Fibroblast of upper back skin (primary cell): ENCODE measurements at regions not wholly inside any gene's neighbourhood (a gene's known extent, or its start where the extent isn't known, plus 50 kb on each side); places are given as distances from the start of the nearest gene placed in this dataset.
"Not testable (repeated sequence)": the region's sequence is repeated elsewhere in the genome, so short reads cannot be mapped to it uniquely, and the experiment has no call there.

ENCODE experiments used
- DNase-seq: peaks from one replicate; pipeline ENCODE4 v3.0.0-alpha.2; 2013

DNA sequence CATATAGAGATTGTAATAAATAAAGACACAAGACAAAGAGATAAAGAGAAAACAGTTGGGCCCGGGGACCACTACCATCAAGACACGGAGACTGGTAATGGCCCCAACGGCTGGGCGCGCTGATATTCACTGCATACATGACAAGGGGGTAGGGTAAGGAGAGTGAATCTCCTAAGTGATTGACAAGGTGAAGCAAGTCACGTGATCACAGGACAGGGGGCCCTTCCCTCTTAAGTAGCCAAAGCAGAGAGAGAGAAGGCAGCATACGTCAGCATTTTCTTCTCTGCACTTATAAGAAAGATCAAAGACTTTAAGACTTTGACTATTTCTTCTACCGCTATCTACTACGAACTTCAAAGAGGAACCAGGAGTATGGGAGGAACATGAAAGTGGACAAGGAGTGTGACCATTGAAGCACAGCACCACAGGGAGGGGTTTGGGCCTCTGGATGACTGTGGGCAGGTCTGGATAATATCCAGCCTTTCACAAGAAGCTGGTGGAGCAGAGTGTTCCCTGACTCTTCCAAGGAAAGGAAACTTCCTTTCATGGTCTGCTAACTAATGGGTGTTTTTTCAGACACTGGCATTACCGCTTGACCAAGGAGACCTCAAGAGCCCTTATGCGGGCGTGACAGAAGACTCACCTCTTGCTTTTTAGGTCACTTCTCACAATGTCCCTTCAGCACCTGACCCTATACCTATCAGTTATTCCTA, 75.6 kb downstream of the MRPL39 start:
- not testable (repeated sequence) for DNase-seq

DNA sequence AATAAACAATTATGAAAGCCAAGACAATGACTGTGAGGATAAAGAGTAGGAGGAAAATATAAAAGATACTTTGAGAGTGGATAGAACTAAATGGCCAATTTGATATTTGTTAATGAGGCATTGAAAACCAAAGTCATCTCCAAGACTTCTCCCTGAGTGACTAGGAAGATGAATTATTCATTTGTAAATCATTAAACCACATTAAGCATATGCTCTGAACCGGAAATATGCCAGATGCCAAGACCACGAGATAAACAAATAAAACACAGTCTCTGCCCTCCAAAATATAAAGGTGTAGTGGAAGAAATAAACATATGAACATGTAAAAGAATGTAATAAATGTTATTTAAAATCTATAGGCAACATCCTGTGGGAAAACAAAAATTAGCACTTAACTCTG, 78.8 kb downstream of the MRPL39 start:
- DNase-seq, result no peak

DNA sequence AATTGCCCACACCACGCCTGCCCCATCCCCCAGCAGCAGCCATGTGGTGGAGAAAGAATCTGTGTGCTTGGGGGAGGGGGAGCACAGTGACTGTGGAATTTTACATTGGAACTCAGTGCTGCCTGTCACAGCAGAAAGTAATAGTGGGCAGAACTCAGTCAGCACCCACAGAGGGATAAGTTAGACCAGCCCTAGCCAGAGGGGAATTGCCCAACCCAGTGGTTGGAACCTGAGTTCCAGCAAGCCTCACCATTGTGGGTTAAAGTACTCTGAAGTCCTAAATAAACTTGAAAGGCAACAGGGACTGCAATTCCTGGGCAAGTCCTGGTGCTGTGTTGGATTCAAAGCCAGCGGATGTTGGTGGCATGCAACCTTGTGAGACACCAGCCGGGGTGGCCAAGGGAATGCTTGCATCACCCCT, 88.8 kb downstream of the MRPL39 start:
- DNase-seq, result peak; percentile 68

DNA sequence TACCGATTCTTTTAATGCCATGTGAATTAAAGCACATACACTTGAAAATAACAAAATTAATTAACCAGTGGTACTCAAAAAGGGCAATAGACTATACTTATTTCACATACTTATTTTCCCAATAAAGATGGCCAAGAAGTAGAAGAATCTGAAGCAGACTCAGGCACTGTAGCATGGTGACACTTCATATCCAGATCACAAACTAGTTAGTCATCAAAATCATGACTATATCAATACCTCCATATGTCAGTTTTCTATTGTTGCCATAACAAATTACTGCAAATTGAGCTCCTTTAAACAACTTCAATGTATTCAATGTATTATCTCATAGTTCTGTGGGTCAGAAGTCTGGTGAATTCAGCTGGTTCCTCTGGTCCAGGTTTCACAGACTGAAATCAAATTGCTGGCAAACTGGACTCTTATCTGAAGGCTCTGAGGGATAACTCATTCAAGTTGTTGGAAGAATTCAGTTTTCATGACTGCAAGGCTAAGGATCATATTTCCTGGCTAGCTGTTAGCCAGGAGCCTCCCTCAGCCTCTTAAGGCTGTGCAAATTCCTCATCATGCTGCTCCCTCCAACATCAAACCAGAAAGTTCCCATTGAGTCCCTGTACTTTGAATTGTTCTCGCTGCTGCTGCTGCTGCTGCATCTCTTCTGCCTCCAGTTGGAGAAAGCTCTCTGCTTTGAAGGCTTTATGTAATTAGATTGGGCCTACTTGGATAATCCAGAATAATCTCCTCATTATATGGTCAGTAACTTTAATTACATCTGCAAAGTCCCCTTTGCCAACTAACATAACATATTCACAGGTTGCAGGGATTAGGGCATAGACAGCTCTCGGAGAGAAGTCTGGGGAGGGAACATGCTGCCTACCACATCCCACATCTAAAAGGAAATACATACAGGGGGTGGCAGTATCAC, 91.5 kb downstream of the MRPL39 start:
- peak; percentile 66 for DNase-seq

DNA sequence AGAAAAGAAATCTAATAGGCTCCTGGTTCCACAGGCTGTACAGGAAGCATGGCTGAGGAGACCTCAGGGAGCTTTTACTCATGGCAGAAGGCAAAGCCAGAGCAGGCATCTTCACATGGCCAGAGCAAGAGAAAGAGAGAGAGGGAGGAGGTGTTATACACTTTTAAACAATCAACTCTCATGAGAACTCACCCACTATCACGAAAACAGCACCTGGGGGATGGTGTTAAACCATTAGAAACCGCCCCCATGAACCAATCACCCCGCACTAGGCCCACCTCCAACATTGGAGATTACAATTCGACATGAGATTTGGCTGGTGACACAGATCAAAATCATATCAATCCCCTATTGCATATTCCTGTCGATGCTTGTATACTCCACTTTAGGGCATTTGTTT, 93.5 kb downstream of the MRPL39 start:
- no peak for DNase-seq

DNA sequence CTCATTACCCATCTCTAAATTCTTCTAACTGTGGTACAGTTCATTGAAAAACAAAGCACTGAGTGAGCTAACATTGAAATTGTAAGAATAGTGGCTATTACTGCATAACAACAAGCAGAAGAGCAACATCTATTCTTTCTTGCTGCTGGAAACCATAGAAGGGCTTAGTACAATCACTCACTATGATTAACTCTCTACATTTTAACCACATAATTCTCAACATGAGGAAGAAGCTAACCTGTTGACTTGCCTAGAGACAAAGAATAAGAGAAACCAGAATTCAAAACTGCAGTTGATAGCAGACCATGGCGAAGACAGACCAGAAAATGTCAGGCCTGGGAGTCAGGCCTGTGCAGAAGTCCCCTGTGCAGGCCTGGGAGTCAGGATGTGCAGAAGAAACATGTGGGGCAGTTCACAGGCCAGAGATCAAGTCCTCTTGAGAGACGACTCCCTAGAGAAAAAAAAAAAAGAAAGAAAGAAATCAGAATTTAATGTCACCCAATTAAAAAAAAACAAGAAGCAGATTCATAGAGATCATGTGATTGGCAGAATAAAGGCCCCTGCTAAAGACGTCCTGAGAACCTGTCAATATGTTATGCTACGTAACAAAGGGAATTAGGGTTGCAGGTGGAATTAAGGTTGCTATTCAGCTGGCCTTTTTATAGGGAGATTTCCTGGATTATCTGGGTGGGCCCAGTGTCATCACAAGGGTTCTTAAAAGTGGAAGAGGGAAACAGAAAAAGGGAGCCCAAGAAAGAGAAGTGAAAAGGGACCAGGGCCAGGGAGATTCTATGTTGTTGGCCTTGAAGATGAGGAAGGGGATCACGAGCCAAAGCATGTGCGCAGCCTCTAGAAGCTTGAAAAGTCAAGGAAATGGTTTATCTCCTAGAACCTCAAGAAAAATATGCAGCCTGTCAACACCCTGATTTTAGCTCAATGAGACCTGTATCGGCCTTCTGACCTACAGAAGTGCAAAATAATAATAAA, 94.9 kb downstream of the MRPL39 start:
- no peak for DNase-seq

DNA sequence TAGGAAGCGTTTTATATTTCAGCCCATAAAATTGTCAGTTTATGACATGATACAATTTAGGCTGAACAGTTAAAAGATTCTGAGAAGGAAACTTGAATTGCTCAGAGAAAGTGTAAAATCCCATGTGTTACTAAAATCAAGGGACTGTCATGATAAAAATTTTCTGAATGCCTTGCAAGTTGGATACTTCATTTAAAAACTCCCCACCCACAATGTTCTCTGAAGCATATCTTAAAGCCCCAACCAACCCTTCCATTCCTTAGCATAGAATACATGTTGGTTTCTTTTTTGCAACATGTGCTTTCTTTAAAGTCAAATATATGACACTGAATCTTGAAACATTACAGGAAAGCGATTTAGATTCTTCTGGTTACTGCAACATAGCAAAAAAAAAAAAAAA, 97.4 kb downstream of the MRPL39 start:
- DNase-seq, result no peak

DNA sequence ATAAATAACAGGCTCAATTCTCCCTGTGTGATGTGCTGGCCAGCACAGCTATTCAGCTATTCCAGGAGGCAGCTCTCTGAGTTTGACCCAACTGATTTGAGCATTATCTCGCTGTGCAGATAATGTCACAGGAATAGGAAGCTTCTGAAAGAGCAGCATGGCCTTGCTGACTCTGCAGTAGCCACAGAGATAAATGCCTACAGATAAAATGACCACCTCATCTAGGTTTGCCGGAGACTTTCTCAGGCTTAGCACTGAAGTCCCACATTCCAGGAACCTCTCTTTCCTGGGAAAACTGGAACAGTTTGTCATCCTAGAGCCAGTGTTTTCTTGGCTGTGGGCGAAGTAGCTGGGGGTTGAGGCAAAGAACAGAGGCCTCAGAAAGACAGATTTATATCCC, 98.9 kb downstream of the MRPL39 start:
- no peak for DNase-seq

DNA sequence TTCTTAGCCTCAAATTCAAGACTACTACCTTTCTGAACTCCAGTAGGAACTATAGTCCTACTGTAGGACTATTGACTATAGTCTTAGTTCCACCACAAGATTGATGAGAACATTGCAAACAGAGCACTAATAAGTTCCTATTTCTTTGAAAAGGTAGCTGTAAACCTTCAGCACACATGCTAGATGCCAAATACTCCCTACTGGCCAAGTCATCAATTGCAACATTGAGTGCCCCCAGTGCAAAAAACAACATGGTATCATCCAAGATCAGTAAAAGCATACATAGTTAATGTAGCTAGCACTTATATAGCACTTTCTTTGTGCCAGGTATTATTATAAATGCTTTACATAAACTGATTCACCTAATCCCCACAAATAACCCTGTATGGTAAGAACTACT, 99.8 kb downstream of the MRPL39 start:
- DNase-seq, result no peak

DNA sequence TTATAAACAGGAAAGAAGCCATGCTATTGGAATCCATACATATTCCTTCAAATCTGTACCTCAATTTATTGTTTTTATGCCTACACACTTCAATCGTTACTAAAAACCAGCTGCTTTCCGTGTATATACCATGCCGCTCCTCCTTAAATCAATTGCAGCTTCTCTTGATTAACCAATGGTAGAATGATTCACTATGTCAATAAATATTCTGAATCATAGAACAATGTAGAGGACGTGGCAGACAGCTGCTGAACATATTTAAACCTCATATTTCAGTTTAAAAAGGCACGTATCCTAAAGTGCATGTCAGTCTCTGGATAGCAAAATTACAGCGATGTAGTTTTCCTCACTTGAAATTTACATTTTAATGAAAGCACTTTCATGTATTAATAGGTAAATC, 100.4 kb downstream of the MRPL39 start:
- peak; percentile 88 for DNase-seq

DNA sequence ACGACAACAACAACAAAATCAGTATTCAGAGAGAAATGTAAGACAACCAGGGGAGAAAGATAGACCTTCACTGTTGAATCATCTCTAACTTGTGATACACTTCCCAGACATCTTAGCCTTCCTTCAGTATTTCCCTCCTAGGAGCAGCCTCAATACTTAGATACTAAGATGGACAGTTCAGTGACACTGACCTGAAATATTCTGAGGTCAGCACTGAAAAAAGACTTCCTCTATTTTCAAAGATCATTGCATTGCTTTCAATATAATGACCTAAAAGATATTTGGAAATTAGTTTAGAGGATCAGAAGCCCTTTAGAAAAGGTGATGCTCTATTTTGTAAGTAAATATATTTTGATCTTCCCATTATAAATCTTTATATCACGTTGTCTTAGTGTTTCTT, 101.0 kb downstream of the MRPL39 start:
- DNase-seq, result no peak

DNA sequence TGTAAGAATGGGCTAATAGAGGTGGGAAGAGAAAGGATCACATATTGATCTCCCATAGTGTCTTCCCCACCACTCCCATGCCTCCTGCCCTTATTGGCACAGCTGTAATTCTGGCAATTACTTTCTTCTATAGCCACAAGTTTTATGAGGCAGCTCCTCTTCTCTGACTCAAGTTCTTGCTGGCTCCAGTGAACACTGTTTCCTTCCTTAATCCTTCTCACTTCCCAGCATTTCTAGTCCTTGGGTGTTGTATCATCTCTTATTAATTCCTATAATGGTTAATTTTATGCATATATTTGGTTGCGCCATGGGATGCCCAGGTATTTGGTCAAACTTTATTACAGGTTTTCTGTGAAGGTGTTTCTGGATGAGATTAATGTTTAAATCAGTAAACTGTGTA, 103.3 kb downstream of the MRPL39 start:
- DNase-seq, result no peak

DNA sequence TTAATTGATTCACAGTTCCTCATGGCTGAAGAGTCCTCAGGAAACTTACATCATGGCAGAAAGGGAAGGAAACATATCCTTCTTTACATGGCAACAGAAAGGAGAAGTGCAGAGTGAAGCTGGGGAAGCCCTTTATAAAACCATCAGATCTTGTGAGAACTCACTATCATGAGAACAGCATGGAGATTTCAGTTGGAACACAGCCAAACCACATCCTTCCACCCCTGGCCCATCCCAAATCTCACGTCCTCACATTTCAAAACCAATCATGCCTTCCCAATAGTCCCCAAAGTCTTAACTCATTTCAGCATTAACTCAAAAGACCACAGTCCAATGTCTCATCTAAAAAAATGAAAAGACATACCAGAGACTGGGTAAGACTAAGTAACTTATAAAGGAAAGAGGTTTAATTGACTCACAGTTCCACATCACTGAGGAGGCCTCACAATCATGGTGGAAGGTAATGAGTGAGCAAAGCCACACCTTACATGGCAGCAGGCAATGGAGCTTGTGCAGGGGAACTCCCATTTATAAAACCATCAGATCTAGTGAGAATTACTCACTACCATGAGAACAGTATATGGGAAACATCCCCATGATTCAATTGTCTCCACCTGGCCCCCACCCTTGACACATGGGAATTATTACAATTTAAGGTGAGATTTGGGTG, 105.2 kb downstream of the MRPL39 start:
- peak; percentile 38 for DNase-seq

DNA sequence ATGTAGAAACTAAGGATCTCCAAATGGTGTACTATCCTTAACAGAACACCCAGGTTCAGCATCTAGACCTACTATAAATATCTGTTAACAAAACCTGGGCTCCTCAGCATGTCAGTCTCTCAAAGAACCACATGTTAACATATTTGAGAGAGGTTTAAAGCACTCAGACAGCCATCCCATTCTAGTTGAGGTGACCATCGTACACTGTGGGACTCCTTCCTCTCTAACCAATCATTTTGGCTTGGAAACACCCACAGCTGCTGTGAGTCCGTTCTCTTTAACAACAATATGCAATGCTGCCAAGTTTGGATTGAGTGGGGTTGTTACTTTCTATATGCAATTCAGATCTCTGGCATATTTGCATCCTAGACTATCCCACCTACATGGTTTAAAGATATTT, 105.8 kb downstream of the MRPL39 start:
- peak; percentile 23 for DNase-seq

DNA sequence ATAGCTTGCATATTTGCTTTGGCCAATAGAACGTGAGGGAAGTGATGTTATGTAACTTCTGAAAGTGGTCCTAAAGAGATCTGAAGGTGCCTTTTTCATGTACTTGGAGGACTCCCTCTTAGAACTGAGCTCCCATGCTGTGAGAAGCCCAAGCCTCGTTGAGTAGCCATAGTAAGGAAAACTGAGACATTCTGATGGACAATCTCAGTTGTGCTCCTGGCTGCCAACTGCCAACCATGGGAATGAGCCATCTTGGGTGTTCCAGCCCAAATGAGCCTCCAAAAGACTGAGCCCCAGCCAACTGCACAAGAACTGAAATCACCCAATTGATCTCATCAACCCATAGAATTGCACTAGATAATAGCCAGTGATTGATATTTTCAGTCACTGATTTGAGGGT, 106.7 kb downstream of the MRPL39 start:
- DNase-seq, result no peak

DNA sequence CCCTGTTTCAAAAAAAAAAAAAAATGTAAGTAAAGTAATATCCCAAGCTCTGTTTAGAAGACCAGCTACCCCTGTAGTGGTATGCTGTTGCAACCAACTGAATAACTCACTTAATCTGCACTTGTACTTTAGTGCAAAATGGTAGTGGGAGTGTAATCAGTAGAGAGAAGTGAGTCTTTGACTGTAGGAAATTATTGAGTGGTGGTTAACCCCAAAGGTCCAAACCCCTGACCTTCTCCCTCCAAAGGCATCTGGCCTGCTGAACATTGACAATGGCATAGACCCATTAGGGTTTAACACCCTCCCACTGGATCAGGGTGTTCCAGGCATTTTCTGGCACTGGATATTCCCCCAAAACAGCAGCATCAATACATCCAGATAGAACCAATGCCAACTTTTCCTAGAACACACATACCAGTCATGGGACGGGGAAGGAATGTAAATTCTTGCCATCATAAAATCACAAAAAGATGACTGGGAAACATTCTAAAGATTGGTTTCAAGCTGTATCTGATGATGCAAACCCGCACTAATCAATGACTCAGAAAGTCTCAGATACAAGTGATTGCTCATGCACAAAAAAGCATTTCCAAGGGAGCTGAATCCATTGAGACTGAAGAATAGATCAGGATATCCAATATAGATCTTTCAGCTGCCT, 110.3 kb downstream of the MRPL39 start:
- DNase-seq, result peak; percentile 92

DNA sequence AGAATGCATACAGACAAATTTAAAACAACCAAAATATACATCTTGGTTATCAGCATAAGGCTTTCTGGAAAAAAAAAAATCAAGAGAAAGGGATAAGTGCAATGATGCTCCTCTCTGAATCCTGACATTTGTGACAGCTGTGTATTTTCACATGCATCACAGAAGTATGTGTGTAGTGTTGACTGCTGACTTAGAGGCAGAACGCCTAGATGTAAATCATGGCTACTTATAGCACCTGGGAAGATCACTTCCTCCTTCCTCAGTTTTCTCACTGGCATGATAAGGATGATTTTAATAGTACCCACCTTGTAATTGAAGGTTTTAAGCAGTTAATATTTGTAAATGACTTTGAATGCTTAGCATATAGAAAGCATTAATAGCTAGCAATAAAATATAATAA, 112.5 kb downstream of the MRPL39 start:
- DNase-seq, result no peak

DNA sequence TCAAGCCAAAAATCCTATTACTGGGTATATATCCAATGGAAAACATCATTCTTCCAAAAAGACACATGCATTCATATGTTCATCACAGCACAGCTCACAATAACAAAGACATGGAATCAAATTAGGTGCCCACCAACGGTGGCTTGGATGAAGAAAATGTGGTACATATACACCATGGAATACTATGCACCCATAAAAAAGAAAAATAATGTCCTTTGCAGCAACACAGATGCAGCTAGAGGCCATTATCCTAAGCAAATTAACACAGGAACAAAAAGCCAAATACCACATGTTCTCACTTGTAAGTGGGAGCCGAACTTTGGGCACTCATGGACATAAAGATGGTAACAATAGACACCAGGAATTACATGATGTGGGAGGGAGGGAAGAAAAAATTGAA, 113.6 kb downstream of the MRPL39 start:
- no peak for DNase-seq

DNA sequence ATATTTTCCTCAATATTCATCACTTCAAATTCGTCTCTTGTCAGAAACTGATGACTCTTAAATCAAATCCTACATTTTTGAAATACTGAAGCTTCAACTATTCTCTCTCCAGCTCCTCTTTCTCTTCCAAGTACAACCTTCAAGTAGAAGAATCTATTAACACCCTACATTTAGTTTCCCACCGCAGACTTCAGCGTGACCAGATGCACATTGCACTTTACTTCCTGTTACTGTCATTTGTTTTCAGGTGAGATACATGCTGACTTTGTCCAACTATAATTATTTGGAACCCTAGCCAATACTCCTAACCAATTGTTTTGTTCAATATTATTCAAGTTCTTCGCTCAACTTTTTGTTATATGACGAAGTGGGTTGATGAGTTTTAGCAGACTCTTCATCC, 116.0 kb downstream of the MRPL39 start:
- DNase-seq, result no peak

DNA sequence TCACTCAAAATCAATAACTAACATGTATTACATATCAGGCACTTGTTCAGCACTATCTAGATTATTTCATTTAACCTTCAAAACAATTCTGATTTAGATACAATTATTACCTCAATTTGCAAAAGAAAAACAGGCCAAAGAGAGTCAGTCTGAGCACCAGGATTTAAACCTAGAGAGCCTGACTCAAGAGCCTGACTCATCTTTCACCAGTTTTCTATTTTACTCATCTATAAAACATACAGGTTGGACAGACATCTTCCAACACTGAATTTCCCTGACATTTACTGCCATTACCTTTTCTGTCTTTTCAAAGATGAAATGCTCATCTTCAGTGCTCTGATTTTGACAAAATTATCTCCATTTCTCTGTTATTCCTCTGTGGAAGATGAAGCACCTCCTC, 116.5 kb downstream of the MRPL39 start:
- no peak for DNase-seq

DNA sequence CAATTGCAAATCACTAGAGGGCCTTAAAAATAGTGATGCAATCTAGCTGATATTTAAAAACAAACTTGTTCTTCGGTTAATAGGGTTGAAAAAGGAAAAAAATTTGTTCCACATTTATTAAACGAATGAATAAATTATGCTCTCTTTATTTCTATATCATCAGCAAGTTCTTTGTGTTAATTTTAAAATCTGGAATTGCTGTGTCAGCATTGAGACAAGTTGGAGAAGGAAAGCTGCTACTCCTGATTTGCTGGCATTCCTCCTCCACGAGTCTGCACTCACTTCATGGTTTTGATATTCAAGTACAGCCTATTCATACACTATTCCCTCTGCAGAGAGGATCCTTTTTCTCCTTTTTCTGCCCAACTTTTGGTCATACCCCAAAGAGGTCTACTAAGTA, 117.6 kb downstream of the MRPL39 start:
- peak; percentile 28 for DNase-seq

DNA sequence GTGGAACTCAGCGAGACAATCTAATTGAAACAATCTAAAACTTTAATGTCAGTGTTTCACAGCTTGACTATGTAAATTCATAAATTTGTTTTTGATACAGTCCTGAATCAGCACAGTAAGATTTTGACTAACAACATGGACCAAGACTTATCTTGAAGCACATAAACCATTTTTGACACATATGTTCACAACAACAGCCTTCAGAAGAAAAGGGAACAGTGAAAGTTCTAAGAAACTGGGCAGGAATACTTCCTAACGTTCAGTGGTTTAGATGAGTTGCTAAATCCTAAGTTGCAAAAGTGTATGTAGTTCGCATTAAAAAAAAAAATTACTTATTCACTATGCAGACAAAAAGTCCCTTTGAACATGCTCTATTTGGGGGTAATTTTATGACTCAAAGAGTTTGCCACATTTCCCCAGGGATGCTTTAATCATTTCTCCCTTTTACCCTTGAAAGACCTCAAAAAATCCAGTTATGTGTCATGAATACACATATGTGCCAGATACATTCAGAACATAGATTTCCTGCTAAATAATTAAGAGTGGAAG, 120.2 kb downstream of the MRPL39 start:
- DNase-seq, result peak; percentile 92
